SK-N-SH treated with all-trans-retinoic acid at 6 μM for 48 hours (cell line): ENCODE measurements at regions not wholly inside any gene's neighbourhood (a gene's known extent, or its start where the extent isn't known, plus 50 kb on each side); places are given as distances from the start of the nearest gene placed in this dataset.

Experiments
- ATAC-seq: fragments of 200-7000 bp; cut with Tn5 transposase; 3 replicates; pipeline ENCODE4 v1.9.1; 2020; ENCODE audit warnings: mild to moderate bottlenecking, moderate library complexity
- ARNTL ChIP-seq: fragments of 450-650 bp; formaldehyde crosslinking; IDR thresholded peaks from 2 replicates; pipeline ENCODE4 v1.5.0; 2020; ENCODE audit warnings: low read depth, mild to moderate bottlenecking, moderate library complexity, borderline replicate concordance
- BACH2 ChIP-seq: fragments of 250-450 bp; sonication (Bioruptor Pico); IDR thresholded peaks from 2 replicates; pipeline ENCODE4 v1.9.0; 2021; ENCODE audit warnings: mild to moderate bottlenecking, borderline replicate concordance
- CSDC2 ChIP-seq: fragments of 250-450 bp; sonication (Bioruptor Pico); IDR thresholded peaks from 2 replicates; pipeline ENCODE4 v1.5.0; 2020; ENCODE audit warnings: mild to moderate bottlenecking, moderate library complexity
- ESRRG ChIP-seq: fragments of 250-450 bp; sonication (Bioruptor Pico); IDR thresholded peaks from 2 replicates; pipeline ENCODE4 v1.6.1; 2021; ENCODE audit warnings: mild to moderate bottlenecking
- GLIS3 ChIP-seq: fragments of 250-450 bp; sonication (Bioruptor Pico); IDR thresholded peaks from 2 replicates; pipeline ENCODE4 v1.5.0; 2020; ENCODE audit warnings: mild to moderate bottlenecking, moderate library complexity
- ISL1 ChIP-seq: fragments of 250-450 bp; sonication (Bioruptor Pico); IDR thresholded peaks from 2 replicates; pipeline ENCODE4 v2.1.2; 2022; ENCODE audit warnings: mild to moderate bottlenecking, moderate library complexity
- OSR1 ChIP-seq: fragments of 250-450 bp; sonication (Bioruptor Pico); IDR thresholded peaks from 2 replicates; pipeline ENCODE4 v1.8.0; 2022; ENCODE audit warnings: moderate library complexity, mild to moderate bottlenecking, inconsistent platforms
- PPARA ChIP-seq: fragments of 250-450 bp; sonication (Bioruptor Pico); IDR thresholded peaks from 2 replicates; pipeline ENCODE4 v1.5.0; 2020; ENCODE audit warnings: mild to moderate bottlenecking, borderline replicate concordance
- RARB ChIP-seq: fragments of 250-450 bp; sonication (Bioruptor Pico); IDR thresholded peaks from 2 replicates; pipeline ENCODE4 v1.8.0; 2021; ENCODE audit warnings: mild to moderate bottlenecking, moderate library complexity
- SNAI2 ChIP-seq: fragments of 250-450 bp; sonication (Bioruptor Pico); IDR thresholded peaks from 2 replicates; pipeline ENCODE4 v1.5.0; 2020; ENCODE audit warnings: mild to moderate bottlenecking, moderate library complexity
- TCF4 ChIP-seq: fragments of 250-450 bp; sonication (Bioruptor Pico); IDR thresholded peaks from 2 replicates; pipeline ENCODE4 v1.8.0; 2021; ENCODE audit warnings: mild to moderate bottlenecking, moderate library complexity, borderline replicate concordance
- TOX ChIP-seq: fragments of 250-450 bp; sonication (Bioruptor Pico); IDR thresholded peaks from 2 replicates; pipeline ENCODE4 v1.8.0; 2021; ENCODE audit warnings: mild to moderate bottlenecking, moderate library complexity, borderline replicate concordance
- ZC3H10 ChIP-seq: fragments of 250-450 bp; sonication (Bioruptor Pico); IDR thresholded peaks from 2 replicates; pipeline ENCODE4 v1.5.1; 2021; ENCODE audit warnings: mild to moderate bottlenecking, moderate library complexity
- ZFP3 ChIP-seq: fragments of 250-450 bp; sonication (Bioruptor Pico); IDR thresholded peaks from 2 replicates; pipeline ENCODE4 v1.5.0; 2020; ENCODE audit warnings: mild to moderate bottlenecking, moderate library complexity
- ZFP30 ChIP-seq: fragments of 450-650 bp; formaldehyde crosslinking; IDR thresholded peaks from 2 replicates; pipeline ENCODE4 v1.5.0; 2022; ENCODE audit warnings: mild to moderate bottlenecking, moderate library complexity
- ZNF565 ChIP-seq: fragments of 450-650 bp; formaldehyde crosslinking; conservative IDR thresholded peaks from 2 replicates; pipeline ENCODE4 v1.5.0; 2020; ENCODE audit warnings: low read depth, mild to moderate bottlenecking, moderate library complexity
- ZNF70 ChIP-seq: fragments of 450-650 bp; formaldehyde crosslinking; IDR thresholded peaks from 2 replicates; pipeline ENCODE4 v1.5.0; 2020; ENCODE audit warnings: mild to moderate bottlenecking, moderate library complexity
- ZNF8 ChIP-seq: fragments of 450-650 bp; formaldehyde crosslinking; IDR thresholded peaks from 2 replicates; pipeline ENCODE4 v1.5.0; 2020; ENCODE audit warnings: mild to moderate bottlenecking, moderate library complexity
- TF ChIP-seq, protein P1 (sequence below): fragments of 250-450 bp; sonication (Bioruptor Pico); IDR thresholded peaks from 2 replicates; pipeline ENCODE4 v1.5.1; 2021; ENCODE audit warnings: mild to moderate bottlenecking, moderate library complexity
- TF ChIP-seq, protein P2 (sequence below): fragments of 250-450 bp; sonication (Bioruptor Pico); IDR thresholded peaks from 2 replicates; pipeline ENCODE4 v1.5.1; 2020; ENCODE audit warnings: low read depth, mild to moderate bottlenecking, moderate library complexity
- TF ChIP-seq, protein P3 (sequence below): fragments of 250-450 bp; sonication (Bioruptor Pico); IDR thresholded peaks from 2 replicates; pipeline ENCODE4 v1.5.0; 2020; ENCODE audit warnings: mild to moderate bottlenecking, moderate library complexity
- TF ChIP-seq, protein P4 (sequence below): fragments of 250-450 bp; sonication (Bioruptor Pico); IDR thresholded peaks from 2 replicates; pipeline ENCODE4 v1.8.0; 2020; ENCODE audit warnings: mild to moderate bottlenecking, moderate library complexity, borderline replicate concordance
- TF ChIP-seq, protein P5 (sequence below): fragments of 250-450 bp; sonication (Bioruptor Pico); IDR thresholded peaks from 2 replicates; pipeline ENCODE4 v1.8.0; 2021; ENCODE audit warnings: low read depth, mild to moderate bottlenecking, moderate library complexity, borderline replicate concordance

DNA sequence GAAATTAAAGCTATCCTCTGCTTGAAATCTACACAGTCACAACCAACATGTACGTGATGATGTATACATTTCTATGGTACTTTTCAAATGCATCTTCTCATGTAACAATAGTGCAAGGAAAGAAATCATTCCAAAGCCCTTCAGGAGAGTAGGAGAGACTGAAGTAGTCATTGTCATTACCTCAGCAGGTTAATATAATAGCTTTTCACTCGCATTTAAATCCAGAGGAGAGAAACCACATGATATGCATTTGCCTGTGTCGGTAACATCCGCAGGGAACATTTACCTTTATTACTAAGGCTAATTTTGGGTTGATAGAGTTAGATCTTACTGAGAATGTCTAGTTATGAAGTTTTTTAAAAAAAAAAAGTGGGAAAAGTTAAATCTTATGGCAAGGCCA is 186.6 kb upstream of the DTNBP1 start:
- ATAC-seq = no peak
- TF ChIP-seq CSDC2 (no peak), PPARA (CRISPR knock-in tag) (no peak), ISL1 (CRISPR knock-in tag) (no peak), TOX (CRISPR knock-in tag) (no peak), ZFP30 (CRISPR knock-in tag) (no peak), ZNF70 (CRISPR knock-in tag) (no peak), OSR1 (CRISPR knock-in tag) (no peak), ARNTL (CRISPR knock-in tag) (no peak), ZC3H10 (no peak), ZNF8 (CRISPR knock-in tag) (no peak), ZNF565 (no peak), RARB (no peak), GLIS3 (CRISPR knock-in tag) (no peak), ZFP3 (CRISPR knock-in tag) (no peak), BACH2 (CRISPR knock-in tag) (no peak), TCF4 (CRISPR knock-in tag) (no peak), SNAI2 (no peak)
- TF ChIP-seq, protein P1, sequence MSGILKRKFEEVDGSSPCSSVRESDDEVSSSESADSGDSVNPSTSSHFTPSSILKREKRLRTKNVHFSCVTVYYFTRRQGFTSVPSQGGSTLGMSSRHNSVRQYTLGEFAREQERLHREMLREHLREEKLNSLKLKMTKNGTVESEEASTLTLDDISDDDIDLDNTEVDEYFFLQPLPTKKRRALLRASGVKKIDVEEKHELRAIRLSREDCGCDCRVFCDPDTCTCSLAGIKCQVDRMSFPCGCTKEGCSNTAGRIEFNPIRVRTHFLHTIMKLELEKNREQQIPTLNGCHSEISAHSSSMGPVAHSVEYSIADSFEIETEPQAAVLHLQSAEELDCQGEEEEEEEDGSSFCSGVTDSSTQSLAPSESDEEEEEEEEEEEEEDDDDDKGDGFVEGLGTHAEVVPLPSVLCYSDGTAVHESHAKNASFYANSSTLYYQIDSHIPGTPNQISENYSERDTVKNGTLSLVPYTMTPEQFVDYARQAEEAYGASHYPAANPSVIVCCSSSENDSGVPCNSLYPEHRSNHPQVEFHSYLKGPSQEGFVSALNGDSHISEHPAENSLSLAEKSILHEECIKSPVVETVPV (CRISPR knock-in tag) = no peak
- TF ChIP-seq, protein P2, sequence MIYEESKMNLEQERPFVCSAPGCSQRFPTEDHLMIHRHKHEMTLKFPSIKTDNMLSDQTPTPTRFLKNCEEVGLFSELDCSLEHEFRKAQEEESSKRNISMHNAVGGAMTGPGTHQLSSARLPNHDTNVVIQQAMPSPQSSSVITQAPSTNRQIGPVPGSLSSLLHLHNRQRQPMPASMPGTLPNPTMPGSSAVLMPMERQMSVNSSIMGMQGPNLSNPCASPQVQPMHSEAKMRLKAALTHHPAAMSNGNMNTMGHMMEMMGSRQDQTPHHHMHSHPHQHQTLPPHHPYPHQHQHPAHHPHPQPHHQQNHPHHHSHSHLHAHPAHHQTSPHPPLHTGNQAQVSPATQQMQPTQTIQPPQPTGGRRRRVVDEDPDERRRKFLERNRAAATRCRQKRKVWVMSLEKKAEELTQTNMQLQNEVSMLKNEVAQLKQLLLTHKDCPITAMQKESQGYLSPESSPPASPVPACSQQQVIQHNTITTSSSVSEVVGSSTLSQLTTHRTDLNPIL = no peak
- TF ChIP-seq, protein P3, sequence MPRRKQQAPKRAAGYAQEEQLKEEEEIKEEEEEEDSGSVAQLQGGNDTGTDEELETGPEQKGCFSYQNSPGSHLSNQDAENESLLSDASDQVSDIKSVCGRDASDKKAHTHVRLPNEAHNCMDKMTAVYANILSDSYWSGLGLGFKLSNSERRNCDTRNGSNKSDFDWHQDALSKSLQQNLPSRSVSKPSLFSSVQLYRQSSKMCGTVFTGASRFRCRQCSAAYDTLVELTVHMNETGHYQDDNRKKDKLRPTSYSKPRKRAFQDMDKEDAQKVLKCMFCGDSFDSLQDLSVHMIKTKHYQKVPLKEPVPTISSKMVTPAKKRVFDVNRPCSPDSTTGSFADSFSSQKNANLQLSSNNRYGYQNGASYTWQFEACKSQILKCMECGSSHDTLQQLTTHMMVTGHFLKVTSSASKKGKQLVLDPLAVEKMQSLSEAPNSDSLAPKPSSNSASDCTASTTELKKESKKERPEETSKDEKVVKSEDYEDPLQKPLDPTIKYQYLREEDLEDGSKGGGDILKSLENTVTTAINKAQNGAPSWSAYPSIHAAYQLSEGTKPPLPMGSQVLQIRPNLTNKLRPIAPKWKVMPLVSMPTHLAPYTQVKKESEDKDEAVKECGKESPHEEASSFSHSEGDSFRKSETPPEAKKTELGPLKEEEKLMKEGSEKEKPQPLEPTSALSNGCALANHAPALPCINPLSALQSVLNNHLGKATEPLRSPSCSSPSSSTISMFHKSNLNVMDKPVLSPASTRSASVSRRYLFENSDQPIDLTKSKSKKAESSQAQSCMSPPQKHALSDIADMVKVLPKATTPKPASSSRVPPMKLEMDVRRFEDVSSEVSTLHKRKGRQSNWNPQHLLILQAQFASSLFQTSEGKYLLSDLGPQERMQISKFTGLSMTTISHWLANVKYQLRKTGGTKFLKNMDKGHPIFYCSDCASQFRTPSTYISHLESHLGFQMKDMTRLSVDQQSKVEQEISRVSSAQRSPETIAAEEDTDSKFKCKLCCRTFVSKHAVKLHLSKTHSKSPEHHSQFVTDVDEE (CRISPR knock-in tag) = no peak

DNA sequence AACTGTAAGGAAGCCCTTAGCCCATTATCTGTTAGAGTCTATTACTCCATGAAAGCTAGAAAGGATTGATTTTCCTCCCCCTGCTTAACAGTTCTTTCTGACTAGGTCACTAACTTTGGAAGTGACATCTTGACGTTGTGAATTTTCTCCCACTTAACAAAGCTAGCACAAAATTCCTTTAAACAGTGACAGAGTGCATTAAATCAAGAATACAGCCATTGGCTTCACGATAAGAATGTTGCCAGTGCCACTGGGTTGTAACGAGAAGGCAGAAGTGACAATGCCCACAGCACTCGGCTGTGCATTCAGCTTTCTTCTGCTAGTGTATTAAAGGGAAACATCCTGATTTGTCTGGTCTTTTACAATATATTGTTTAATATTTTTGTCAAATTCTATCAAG is 182.7 kb upstream of the DTNBP1 start:
- TF ChIP-seq, protein P2 = no peak
- TF ChIP-seq BACH2 (CRISPR knock-in tag) (no peak), RARB (no peak), ZFP30 (CRISPR knock-in tag) (no peak), TOX (CRISPR knock-in tag) (no peak), ZNF565 (no peak), SNAI2 (no peak)
- TF ChIP-seq, all 23 proteins: peak for 0

DNA sequence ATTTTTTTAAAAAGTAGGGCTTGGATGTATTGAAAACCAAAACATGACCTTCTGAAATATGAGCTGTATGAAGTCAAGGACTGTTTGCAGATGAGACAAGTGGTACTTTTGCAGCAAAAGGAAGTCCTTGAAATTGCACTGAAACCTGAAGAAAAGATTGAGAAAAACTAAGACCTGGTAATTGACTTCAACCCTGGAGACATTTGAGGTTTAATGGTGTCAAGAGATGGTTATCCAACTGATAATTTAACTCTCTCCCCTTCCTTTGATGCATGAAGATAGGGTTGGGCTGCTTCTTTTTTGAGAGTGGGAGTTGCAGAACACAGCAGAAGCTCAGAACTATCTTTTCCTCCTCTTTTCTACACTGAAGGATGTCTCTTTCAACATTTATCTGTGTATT is 180.9 kb upstream of the DTNBP1 start:
- ATAC-seq = no peak
- TF ChIP-seq SNAI2 (no peak), GLIS3 (CRISPR knock-in tag) (no peak), ZC3H10 (no peak), CSDC2 (no peak), ISL1 (CRISPR knock-in tag) (no peak), ZNF8 (CRISPR knock-in tag) (no peak), OSR1 (CRISPR knock-in tag) (no peak), PPARA (CRISPR knock-in tag) (no peak), ESRRG (no peak), ZFP3 (CRISPR knock-in tag) (no peak), ZFP30 (CRISPR knock-in tag) (no peak), ZNF70 (CRISPR knock-in tag) (no peak)
- TF ChIP-seq, protein P4, sequence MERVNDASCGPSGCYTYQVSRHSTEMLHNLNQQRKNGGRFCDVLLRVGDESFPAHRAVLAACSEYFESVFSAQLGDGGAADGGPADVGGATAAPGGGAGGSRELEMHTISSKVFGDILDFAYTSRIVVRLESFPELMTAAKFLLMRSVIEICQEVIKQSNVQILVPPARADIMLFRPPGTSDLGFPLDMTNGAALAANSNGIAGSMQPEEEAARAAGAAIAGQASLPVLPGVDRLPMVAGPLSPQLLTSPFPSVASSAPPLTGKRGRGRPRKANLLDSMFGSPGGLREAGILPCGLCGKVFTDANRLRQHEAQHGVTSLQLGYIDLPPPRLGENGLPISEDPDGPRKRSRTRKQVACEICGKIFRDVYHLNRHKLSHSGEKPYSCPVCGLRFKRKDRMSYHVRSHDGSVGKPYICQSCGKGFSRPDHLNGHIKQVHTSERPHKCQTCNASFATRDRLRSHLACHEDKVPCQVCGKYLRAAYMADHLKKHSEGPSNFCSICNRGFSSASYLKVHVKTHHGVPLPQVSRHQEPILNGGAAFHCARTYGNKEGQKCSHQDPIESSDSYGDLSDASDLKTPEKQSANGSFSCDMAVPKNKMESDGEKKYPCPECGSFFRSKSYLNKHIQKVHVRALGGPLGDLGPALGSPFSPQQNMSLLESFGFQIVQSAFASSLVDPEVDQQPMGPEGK (CRISPR knock-in tag) = no peak
- TF ChIP-seq, protein P5, sequence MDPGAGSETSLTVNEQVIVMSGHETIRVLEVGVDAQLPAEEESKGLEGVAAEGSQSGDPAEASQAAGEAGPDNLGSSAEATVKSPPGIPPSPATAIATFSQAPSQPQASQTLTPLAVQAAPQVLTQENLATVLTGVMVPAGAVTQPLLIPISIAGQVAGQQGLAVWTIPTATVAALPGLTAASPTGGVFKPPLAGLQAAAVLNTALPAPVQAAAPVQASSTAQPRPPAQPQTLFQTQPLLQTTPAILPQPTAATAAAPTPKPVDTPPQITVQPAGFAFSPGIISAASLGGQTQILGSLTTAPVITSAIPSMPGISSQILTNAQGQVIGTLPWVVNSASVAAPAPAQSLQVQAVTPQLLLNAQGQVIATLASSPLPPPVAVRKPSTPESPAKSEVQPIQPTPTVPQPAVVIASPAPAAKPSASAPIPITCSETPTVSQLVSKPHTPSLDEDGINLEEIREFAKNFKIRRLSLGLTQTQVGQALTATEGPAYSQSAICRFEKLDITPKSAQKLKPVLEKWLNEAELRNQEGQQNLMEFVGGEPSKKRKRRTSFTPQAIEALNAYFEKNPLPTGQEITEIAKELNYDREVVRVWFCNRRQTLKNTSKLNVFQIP = no peak
- TF ChIP-seq, protein P2 = no peak
- TF ChIP-seq, protein P3 (CRISPR knock-in tag) = no peak

More for the DNA sequence above, 182.7 kb upstream of the DTNBP1 start:
- no peak for ATAC-seq
